Upper lobe of right lung (tissue), 1 donor: ENCODE measurements at regions not wholly inside any gene's neighbourhood (a gene's known extent, or its start where the extent isn't known, plus 50 kb on each side); places are given as distances from the start of the nearest gene placed in this dataset.

Experiments
- ATAC-seq: fragments of 200-7000 bp; cut with Tn5 transposase; one replicate; pipeline ENCODE4 v1.9.1; 2020; ENCODE audit warnings: mild to moderate bottlenecking, moderate library complexity
- DNase-seq: peaks from one replicate; pipeline ENCODE4 v3.0.0-alpha.2; 2020
- H3K27ac ChIP-seq: fragments of 200-600 bp; one replicate; pipeline ENCODE4 v1.8.0; 2022
- H3K27me3 ChIP-seq: fragments of 200-600 bp; one replicate; pipeline ENCODE4 v1.8.0; 2022; ENCODE audit warnings: mild to moderate bottlenecking
- H3K36me3 ChIP-seq: fragments of 200-600 bp; one replicate; pipeline ENCODE4 v1.8.0; 2022
- H3K4me1 ChIP-seq: fragments of 200-600 bp; one replicate; pipeline ENCODE4 v1.8.0; 2022
- H3K4me3 ChIP-seq: fragments of 200-600 bp; one replicate; pipeline ENCODE4 v1.8.0; 2022; ENCODE audit warnings: mild to moderate bottlenecking
- H3K9me3 ChIP-seq: fragments of 200-600 bp; one replicate; pipeline ENCODE4 v1.8.0; 2022
- CTCF ChIP-seq: fragments of 200-600 bp; IDR thresholded peaks from one replicate; pipeline ENCODE4 v1.8.0; 2022; ENCODE audit warnings: antibody characterized with exemption
- intact Hi-C: fragments of 100-400 bp; cut with DNase I; formaldehyde crosslinking; loops from one replicate; pipeline ENCODE4 v1.11.0; 2022
- donor health status: DM: no; HTN: yes; CAD: no; lungs with severe emphysema.

DNA sequence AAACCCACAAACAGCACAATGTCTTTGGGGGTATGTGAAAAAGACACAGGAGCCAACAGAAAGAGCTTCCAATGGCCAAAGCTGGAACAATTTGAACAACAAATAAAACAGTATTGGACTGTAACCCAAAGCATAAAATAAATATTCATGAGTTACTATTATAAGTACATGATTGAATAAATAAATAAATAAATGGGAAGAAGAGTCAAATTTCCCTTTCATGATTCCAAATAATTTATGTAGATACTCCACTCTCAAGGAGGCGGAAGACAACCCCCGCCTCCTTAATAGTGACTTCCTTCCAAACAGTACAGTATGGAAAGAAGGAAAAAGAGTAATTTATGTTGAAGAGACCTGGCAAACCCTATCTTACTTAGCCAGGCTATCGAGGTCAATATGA is 124.4 kb upstream of the P2RY1 start:
- no peak for TF ChIP-seq CTCF
- no peak for DNase-seq
- Histone ChIP-seq H3K27me3 (no peaks in the 10 kb centered on the region), H3K4me3 (no peak overlapping the region), H3K9me3 (no peaks in the 10 kb centered on the region), H3K36me3 (no peaks in the 10 kb centered on the region), H3K4me1 (no peaks in the 10 kb centered on the region), H3K27ac (no peak overlapping the region)
- intact Hi-C loops, result no loop called here
- no peak for ATAC-seq

DNA sequence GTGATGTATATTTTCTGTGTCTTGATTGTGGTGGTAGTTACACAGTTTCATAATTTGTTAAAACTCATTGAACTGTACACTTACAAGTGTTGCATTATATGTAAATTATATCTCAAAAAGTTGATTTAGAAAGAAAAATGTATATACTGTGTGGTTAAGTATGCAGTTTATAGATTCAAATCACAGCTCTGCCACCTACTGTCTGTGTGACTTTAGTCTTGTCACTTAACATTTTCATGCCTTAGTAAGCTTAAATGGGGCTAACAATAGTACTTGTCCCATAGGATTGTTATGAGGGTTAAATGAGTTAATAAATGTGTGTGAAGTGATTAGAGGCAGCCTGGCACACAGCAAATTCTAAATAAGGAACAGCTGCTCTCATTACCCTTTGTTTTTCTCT is 120.9 kb upstream of the P2RY1 start:
- no peak for TF ChIP-seq CTCF
- H3K4me1 ChIP-seq, result no peaks in the 10 kb centered on the region
- ATAC-seq (no peak), DNase-seq (no peak)
- H3K9me3 ChIP-seq, result no peaks in the 10 kb centered on the region
- H3K27me3 ChIP-seq, result no peaks in the 10 kb centered on the region
- intact Hi-C loops, result no loop called here
- no peaks in the 10 kb centered on the region for H3K36me3 ChIP-seq
- no peak overlapping the region for H3K4me3 ChIP-seq
- no peak overlapping the region for H3K27ac ChIP-seq

GRCh38 chr3:152714507-152714906 is 120.4 kb upstream of the P2RY1 start:
- Histone ChIP-seq H3K36me3 (no peaks in the 10 kb centered on the region), H3K4me1 (no peaks in the 10 kb centered on the region), H3K27me3 (no peaks in the 10 kb centered on the region), H3K4me3 (no peak overlapping the region), H3K9me3 (no peaks in the 10 kb centered on the region), H3K27ac (no peak overlapping the region)
- no peak for DNase-seq
- TF ChIP-seq CTCF, result no peak
- ATAC-seq, result no peak
- intact Hi-C loops, result no loop called here

- no peak for TF ChIP-seq CTCF
These were observed 117.7 kb upstream of the P2RY1 start for GRCh38 chr3:152717252-152717651.

DNA sequence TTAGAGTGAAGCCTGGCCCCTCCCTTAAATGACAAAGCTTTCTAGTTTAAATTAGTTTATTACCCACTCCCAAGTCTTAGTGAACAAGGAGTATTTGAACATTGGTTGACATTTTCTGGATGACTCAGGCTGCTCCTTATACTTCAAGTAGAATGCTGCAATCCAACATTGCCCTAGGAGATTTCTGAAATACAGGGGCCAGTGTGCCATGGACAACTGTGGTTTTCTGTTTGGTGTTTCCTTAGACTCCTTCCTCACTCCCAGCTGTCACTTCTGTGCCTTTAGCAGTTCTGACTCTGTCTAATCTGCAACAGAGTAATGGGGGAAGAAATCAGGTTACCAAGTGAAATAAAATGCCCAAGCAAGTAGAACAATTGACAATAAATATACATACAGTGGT is 116.1 kb upstream of the P2RY1 start:
- no peaks in the 10 kb centered on the region for H3K36me3 ChIP-seq
- DNase-seq, result no peak
- intact Hi-C loops, result no loop called here
- ATAC-seq, result peak; percentile 26
- no peaks in the 10 kb centered on the region for H3K4me1 ChIP-seq
- no peak overlapping the region for H3K27ac ChIP-seq
- no peaks in the 10 kb centered on the region for H3K27me3 ChIP-seq
- no peaks in the 10 kb centered on the region for H3K9me3 ChIP-seq
- no peak for TF ChIP-seq CTCF
- H3K4me3 ChIP-seq, result no peak overlapping the region

More at GRCh38 chr3:152717252-152717651, 117.7 kb upstream of the P2RY1 start:
- no peaks in the 10 kb centered on the region for H3K36me3 ChIP-seq
- no peaks in the 10 kb centered on the region for H3K27me3 ChIP-seq
- intact Hi-C loops, result no loop called here
- H3K4me1 ChIP-seq, result no peaks in the 10 kb centered on the region
- ATAC-seq, result no peak
- no peak overlapping the region for H3K27ac ChIP-seq
- no peak for DNase-seq
- H3K9me3 ChIP-seq, result no peaks in the 10 kb centered on the region
- H3K4me3 ChIP-seq, result no peak overlapping the region

DNA sequence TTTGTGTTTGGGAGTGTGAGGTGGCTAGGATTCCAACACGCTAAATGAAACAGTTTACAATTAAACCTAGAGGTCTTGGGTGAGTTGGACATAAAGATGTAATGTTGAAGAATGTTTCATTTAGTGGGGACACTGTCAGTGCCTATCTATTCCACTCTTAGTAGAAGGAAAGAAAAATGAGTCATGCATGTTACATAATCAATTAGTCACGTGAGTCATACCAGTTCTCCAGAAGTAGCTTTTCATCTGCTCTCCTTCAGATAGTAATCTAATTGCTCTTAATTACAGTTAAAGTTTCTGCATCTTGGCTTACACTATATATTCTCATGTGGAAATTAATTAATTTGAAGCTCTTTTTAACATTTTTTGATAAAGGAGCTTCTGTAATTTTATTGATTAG is 115.7 kb upstream of the P2RY1 start:
- ATAC-seq, result peak; percentile 47
- Histone ChIP-seq H3K4me1 (no peaks in the 10 kb centered on the region), H3K27ac (no peak overlapping the region), H3K4me3 (no peak overlapping the region), H3K36me3 (no peaks in the 10 kb centered on the region), H3K27me3 (no peaks in the 10 kb centered on the region), H3K9me3 (no peaks in the 10 kb centered on the region)
- no peak for TF ChIP-seq CTCF
- DNase-seq, result no peak
- intact Hi-C loops, result no loop called here
